GM23338 (cell line): ENCODE measurements at regions not wholly inside any gene's neighbourhood (a gene's known extent, or its start where the extent isn't known, plus 50 kb on each side); places are given as distances from the start of the nearest gene placed in this dataset.

ENCODE experiments used
- CREB1 ChIP-seq: fragments of 250-450 bp; sonication (Bioruptor Pico); IDR thresholded peaks from 2 replicates; pipeline ENCODE4 v1.5.0; 2020; ENCODE audit warnings: low read depth, mild to moderate bottlenecking, moderate library complexity
- EZH2 ChIP-seq: fragments of 200-600 bp; sonication (generic); IDR thresholded peaks from one replicate; pipeline ENCODE4 v1.8.0; 2017; ENCODE audit warnings: antibody characterized with exemption, mild to moderate bottlenecking, low read depth; ENCODE audit not compliant: unreplicated experiment
- EZH2phosphoT487 ChIP-seq: fragments of 200-600 bp; sonication (generic); IDR thresholded peaks from one replicate; pipeline ENCODE4 v1.8.1; 2018; ENCODE audit warnings: antibody characterized with exemption; ENCODE audit not compliant: unreplicated experiment
- JUNB ChIP-seq: IDR thresholded peaks from one replicate; pipeline ENCODE4 v1.6.1; 2016; ENCODE audit warnings: antibody characterized with exemption; ENCODE audit not compliant: unreplicated experiment
- NANOG ChIP-seq: IDR thresholded peaks from 2 replicates; pipeline ENCODE4 v1.6.1; 2016; ENCODE audit warnings: antibody characterized with exemption, borderline replicate concordance
- POLR2AphosphoS5 ChIP-seq: IDR thresholded peaks from 2 replicates; pipeline ENCODE4 v1.6.1; 2016; ENCODE audit warnings: antibody characterized with exemption, low read depth
- STAT1 ChIP-seq: IDR thresholded peaks from one replicate; pipeline ENCODE4 v1.6.1; 2016; ENCODE audit warnings: antibody characterized with exemption; ENCODE audit not compliant: unreplicated experiment
- ZNF114 ChIP-seq: fragments of 250-450 bp; sonication (Bioruptor Pico); IDR thresholded peaks from 2 replicates; pipeline ENCODE4 v1.5.0; 2020; ENCODE audit warnings: mild to moderate bottlenecking, moderate library complexity
- ZNF331 ChIP-seq: fragments of 250-450 bp; sonication (Bioruptor Pico); IDR thresholded peaks from 2 replicates; pipeline ENCODE4 v1.5.0; 2020; ENCODE audit warnings: low read depth, mild to moderate bottlenecking, moderate library complexity
- TF ChIP-seq, protein P1 (sequence below), 2 experiments: fragments of 200-600 bp in 1 of 2; sonication (generic) in 1 of 2; conservative IDR thresholded peaks; 2 replicates each; pipeline versions ENCODE4 v1.5.1 to v1.6.1; 2016 to 2017; ENCODE audit warnings: antibody characterized with exemption in 2 of 2, low read depth in 2 of 2, mild to moderate bottlenecking in 2 of 2, moderate library complexity in 1 of 2
- TF ChIP-seq, protein P2 (sequence below): IDR thresholded peaks from one replicate; pipeline ENCODE4 v1.6.1; 2018; ENCODE audit warnings: antibody characterized with exemption; ENCODE audit not compliant: unreplicated experiment
- TF ChIP-seq, protein P3 (sequence below): IDR thresholded peaks from 2 replicates; pipeline ENCODE4 v1.6.1; 2016; ENCODE audit warnings: antibody characterized with exemption

DNA sequence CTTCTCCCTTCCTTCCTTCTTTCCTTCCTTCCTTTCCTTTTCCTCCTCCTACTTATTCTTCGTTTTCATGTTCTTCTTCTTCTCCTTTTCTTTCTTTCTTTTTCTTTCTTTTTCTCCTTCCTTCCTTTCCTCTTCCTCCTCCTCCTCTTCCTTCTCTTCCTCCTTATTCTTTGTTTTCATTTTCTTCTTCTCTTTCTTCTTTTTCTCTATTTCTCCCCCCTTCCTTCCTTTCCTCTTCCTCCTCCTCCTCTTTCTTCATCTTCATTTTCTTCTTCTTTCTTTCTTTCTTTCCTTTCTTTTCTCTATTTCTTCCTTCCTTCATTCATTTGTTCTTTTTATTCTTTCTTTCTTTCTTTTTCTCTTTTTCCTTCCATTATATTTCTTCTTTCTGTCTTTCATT lies 671.6 kb downstream of the IQCM start:
- TF ChIP-seq POLR2AphosphoS5 (no peak), STAT1 (no peak), EZH2 (no peak), CREB1 (CRISPR knock-in tag) (no peak), ZNF114 (CRISPR knock-in tag) (no peak), EZH2phosphoT487 (no peak), JUNB (no peak), ZNF331 (no peak), NANOG (no peak)
- TF ChIP-seq, protein P1, sequence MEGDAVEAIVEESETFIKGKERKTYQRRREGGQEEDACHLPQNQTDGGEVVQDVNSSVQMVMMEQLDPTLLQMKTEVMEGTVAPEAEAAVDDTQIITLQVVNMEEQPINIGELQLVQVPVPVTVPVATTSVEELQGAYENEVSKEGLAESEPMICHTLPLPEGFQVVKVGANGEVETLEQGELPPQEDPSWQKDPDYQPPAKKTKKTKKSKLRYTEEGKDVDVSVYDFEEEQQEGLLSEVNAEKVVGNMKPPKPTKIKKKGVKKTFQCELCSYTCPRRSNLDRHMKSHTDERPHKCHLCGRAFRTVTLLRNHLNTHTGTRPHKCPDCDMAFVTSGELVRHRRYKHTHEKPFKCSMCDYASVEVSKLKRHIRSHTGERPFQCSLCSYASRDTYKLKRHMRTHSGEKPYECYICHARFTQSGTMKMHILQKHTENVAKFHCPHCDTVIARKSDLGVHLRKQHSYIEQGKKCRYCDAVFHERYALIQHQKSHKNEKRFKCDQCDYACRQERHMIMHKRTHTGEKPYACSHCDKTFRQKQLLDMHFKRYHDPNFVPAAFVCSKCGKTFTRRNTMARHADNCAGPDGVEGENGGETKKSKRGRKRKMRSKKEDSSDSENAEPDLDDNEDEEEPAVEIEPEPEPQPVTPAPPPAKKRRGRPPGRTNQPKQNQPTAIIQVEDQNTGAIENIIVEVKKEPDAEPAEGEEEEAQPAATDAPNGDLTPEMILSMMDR (conservative IDR thresholded peaks at IDR 0.05; ENCODE audit: low read depth in 2 of 2) = no peak
- TF ChIP-seq, protein P2, sequence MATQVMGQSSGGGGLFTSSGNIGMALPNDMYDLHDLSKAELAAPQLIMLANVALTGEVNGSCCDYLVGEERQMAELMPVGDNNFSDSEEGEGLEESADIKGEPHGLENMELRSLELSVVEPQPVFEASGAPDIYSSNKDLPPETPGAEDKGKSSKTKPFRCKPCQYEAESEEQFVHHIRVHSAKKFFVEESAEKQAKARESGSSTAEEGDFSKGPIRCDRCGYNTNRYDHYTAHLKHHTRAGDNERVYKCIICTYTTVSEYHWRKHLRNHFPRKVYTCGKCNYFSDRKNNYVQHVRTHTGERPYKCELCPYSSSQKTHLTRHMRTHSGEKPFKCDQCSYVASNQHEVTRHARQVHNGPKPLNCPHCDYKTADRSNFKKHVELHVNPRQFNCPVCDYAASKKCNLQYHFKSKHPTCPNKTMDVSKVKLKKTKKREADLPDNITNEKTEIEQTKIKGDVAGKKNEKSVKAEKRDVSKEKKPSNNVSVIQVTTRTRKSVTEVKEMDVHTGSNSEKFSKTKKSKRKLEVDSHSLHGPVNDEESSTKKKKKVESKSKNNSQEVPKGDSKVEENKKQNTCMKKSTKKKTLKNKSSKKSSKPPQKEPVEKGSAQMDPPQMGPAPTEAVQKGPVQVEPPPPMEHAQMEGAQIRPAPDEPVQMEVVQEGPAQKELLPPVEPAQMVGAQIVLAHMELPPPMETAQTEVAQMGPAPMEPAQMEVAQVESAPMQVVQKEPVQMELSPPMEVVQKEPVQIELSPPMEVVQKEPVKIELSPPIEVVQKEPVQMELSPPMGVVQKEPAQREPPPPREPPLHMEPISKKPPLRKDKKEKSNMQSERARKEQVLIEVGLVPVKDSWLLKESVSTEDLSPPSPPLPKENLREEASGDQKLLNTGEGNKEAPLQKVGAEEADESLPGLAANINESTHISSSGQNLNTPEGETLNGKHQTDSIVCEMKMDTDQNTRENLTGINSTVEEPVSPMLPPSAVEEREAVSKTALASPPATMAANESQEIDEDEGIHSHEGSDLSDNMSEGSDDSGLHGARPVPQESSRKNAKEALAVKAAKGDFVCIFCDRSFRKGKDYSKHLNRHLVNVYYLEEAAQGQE = no peak
- TF ChIP-seq, protein P3, sequence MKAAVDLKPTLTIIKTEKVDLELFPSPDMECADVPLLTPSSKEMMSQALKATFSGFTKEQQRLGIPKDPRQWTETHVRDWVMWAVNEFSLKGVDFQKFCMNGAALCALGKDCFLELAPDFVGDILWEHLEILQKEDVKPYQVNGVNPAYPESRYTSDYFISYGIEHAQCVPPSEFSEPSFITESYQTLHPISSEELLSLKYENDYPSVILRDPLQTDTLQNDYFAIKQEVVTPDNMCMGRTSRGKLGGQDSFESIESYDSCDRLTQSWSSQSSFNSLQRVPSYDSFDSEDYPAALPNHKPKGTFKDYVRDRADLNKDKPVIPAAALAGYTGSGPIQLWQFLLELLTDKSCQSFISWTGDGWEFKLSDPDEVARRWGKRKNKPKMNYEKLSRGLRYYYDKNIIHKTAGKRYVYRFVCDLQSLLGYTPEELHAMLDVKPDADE = no peak
